OCI-LY1 (cell line): ENCODE measurements at regions not wholly inside any gene's neighbourhood (a gene's known extent, or its start where the extent isn't known, plus 50 kb on each side); places are given as distances from the start of the nearest gene placed in this dataset.

Experiments used
- EZH2 ChIP-seq: fragments of 200-600 bp; sonication (generic), shearing (Covaris generic); IDR thresholded peaks from 2 replicates; pipeline ENCODE4 v1.8.0; 2017; ENCODE audit warnings: borderline replicate concordance, mixed run types, mild to moderate bottlenecking, antibody characterized with exemption, low read length, moderate library complexity, mixed read lengths
- TF ChIP-seq, protein P1 (sequence below): fragments of 200-600 bp; sonication (generic), shearing (Covaris generic); IDR thresholded peaks from 2 replicates; pipeline ENCODE4 v1.5.1; 2017; ENCODE audit warnings: mild to moderate bottlenecking, antibody characterized with exemption, low read length, moderate library complexity, mixed read lengths

DNA sequence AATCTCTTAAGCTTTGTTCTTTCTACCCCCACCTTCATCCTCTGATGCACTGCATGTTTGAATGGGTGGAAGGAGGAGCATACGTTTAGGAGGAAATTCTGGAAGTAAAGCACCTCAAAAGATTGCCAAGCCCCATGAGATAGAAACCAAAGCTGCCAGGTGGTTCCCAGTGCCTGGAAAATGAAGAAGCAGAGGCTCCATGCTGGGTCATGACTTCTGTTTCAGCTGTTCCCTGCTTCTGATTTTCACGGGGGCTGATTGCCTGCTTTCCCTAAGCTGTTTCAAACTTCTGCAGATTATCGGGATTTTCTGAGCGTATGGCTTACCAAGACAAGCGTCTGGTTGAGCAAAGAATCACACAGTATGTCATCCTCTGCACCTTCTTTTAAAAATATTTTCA, 87.5 kb upstream of the SYNDIG1 start:
- TF ChIP-seq, protein P1, sequence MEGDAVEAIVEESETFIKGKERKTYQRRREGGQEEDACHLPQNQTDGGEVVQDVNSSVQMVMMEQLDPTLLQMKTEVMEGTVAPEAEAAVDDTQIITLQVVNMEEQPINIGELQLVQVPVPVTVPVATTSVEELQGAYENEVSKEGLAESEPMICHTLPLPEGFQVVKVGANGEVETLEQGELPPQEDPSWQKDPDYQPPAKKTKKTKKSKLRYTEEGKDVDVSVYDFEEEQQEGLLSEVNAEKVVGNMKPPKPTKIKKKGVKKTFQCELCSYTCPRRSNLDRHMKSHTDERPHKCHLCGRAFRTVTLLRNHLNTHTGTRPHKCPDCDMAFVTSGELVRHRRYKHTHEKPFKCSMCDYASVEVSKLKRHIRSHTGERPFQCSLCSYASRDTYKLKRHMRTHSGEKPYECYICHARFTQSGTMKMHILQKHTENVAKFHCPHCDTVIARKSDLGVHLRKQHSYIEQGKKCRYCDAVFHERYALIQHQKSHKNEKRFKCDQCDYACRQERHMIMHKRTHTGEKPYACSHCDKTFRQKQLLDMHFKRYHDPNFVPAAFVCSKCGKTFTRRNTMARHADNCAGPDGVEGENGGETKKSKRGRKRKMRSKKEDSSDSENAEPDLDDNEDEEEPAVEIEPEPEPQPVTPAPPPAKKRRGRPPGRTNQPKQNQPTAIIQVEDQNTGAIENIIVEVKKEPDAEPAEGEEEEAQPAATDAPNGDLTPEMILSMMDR: no peak
- TF ChIP-seq EZH2: no peak
